ENCODE measurements at regions not wholly inside any gene's neighbourhood (a gene's known extent, or its start where the extent isn't known, plus 50 kb on each side); places are given as distances from the start of the nearest gene placed in this dataset.
A peak's percentile ranks its signal among the peaks of the same experiment; 100 is the strongest.

- peak; percentile 97 to 98 for DNase-seq
These were observed 107.5 kb upstream of the ATF7IP start for GRCh38 chr12:14257734-14258574.

- no peak for DNase-seq
These were observed 106.9 kb upstream of the ATF7IP start for GRCh38 chr12:14258575-14258940.

GRCh38 chr12:14259481-14260010 is 105.9 kb upstream of the ATF7IP start:
- no peak for DNase-seq

GRCh38 chr12:14260011-14260993 is 105.2 kb upstream of the ATF7IP start:
- peak; percentile 34 to 70 for DNase-seq

- no peak for DNase-seq
These were observed 104.4 kb upstream of the ATF7IP start for GRCh38 chr12:14261096-14261495.

DNA sequence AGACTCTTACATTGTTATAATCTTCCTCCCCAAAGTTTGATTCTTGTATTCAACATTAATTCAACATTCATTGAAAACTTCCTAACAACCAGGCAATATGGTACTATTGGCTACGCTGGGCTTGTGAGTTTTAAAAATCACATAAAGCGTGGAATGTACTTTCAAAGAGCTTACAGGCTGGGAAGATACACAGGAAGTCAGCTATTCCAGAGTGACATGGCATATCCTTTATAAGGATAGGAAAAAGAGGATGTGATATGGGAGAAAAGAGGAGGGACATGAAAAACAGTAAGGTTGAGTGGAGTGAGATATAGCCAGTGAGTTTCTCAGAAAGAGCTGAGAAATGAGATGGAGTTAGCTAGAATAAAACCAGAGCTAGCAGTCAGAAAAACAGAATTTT is 103.6 kb upstream of the ATF7IP start:
- DNase-seq: no peak

DNA sequence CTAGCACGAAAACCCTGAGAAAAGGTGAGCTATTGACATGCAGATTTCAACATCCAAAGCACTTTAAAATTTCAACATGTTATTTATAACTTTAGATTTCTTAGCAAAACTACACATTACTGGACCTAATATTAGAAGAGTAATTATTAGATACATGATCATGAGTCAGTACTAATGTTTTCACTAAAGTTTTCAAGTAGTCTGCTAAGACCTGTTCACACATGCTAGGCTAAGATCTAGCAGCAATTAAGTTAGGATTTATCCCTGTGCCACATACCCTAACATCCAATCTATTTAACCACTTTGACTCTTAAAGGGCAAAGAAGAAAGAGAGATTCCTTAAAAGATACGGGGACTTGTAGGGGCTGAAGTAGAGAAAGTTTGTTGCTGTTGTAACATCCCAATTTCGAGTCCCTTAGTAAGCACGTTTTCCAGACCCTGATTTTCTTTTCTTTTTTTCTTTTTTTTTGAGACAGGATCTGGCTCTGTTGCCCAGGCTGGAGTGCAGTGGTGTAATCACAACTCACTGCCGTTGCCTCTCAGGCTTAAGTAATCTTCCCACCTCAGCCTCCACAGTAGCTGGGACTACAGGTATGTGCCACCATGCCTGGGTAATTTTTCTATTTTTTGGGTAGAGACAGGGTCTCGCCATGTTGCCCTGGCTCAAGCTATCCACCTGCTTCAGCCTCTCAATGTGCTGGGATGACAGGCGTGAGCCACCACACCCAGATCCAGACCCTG is 102.5 kb upstream of the ATF7IP start:
- DNase-seq: no peak

- no peak for DNase-seq
These were observed 101.7 kb upstream of the ATF7IP start for GRCh38 chr12:14263742-14264141.

DNA sequence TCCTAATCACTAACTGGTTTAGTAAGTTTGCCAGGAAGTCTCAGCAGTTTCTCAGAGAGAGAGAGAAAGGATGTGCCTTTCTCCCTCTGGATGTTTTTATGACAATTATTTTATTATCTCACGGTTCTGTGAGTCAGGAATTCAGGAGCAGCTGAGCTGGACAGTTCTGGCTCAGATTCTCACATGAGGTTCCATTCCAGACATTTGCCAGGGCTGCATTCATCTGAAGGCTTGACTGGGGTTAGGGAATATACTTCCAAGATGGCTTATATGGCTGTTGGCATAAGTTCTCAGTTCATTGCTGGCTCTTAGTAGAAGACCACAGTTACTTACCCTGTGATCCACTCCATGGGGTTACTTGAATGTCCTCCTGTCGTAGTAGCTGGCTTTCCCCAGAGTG is 101.2 kb upstream of the ATF7IP start:
- no peak for DNase-seq

DNA sequence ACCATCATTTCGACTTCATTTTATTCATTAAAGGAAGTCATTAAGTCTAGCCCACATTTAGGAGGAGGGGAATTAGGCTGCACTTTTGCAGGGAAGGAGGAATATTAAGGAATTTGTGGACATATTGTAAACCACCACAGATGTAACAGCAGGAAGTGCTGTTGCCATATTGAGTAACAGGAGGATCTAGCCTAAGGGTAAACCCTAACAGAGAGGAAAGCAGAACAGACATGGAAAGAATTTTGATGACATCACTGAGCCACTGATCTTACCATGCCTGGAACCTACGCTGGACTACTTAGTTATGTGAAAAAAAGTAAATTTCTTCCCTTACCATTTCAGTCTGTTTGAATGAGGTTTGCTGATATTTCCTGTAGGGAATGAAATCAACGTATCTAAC is 100.7 kb upstream of the ATF7IP start:
- DNase-seq: no peak

DNA sequence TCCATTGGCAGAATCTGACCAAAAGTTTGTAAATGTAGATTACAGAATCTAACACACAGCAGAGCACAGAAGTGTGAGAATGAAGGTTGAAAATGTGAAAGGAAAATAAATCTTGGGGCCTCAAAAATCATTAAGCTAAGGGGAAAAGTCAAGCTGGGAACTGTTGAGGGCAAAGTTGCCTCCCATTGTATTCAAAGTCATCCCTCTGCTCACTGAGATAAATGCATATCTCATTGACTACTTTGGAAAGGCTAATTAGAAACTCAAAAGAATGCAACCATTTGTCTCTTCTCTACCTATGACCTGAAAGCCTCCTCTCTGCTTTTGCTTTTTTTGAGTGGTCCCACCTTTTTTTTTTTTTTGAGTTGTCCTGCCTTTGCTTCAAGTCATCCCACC is 97.4 kb upstream of the ATF7IP start:
- DNase-seq: no peak

- DNase-seq: no peak
These were observed 95.1 kb upstream of the ATF7IP start for GRCh38 chr12:14270392-14270791.

DNA sequence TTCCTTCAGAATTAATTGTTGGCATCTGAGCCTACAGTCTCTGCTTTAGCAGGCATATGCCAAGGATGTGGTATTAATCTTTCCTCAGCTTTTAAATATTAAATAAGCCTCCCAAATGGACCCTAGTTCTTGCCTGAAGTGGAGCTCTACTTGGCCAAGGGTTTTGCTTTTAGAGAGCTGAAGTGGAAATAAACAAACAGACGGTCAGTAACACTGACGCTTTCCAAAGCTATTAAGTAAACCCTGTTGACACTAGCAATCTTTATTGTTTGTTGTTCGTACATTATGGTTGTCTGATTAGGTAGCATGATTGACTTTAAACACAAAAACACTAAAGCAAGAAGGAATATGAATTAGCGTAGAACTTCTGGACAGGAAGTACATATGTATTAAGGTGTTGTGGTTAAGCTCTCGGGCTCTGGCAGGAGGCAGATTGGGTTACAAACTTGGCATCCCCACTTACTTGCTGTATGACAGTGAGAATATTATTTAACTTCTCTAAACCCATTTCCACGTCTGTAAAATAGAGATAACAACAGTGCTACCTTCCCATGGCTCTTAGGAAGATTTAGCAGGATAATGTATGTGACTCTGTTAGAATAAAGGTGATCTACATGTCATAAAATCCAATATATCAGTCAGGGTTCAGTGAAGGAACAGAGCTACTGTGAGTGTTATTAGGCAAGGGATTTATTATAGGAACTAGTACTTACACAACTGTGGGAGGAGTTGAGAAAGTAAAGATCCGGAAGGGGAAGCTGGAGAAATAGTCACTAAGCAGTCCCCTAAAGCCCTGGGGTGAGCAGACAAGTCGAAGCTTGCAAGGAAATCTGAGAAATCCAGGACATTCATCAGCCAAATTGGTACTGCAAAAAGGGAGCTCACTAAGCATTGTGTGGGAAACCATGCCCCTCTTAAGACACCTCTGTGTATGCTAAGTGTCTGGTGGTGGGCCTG is 92.2 kb upstream of the ATF7IP start:
- no peak for DNase-seq

GRCh38 chr12:14273913-14274311 is 91.6 kb upstream of the ATF7IP start:
- no peak for DNase-seq

- DNase-seq: no peak
These were observed 90.4 kb upstream of the ATF7IP start for GRCh38 chr12:14275111-14275510.

GRCh38 chr12:14275886-14276285 is 89.6 kb upstream of the ATF7IP start:
- DNase-seq: no peak

DNA sequence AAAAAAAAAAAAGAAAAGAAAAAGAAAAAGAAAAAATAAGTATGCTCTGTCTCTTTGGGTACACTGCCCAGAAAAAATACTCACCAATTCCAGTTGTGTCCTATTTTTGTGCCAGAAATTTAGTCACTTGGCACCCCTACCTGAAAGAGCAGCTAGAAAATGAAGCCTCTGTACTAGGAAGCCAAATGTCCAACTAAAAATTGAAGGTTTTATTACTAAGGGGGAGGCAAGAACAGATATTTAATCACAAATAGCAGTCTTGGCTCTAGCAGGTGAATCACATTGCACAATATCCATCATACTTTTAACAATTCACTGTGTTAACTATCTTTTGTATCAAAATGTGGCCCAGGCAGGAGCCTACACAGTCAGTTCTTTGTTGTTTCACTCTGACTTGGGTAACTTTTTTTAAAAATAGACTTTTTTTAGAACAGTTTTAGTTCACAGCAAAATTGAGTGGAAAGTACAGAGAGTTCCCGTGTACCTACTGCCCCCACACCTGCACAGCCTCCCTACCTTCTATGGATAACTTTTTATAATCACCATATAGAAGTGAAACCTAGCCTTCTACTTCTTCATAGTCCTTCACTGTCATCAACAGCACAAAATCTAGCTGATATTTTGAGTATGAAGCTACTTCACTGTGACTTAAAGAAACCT is 87.1 kb upstream of the ATF7IP start:
- DNase-seq: no peak

DNA sequence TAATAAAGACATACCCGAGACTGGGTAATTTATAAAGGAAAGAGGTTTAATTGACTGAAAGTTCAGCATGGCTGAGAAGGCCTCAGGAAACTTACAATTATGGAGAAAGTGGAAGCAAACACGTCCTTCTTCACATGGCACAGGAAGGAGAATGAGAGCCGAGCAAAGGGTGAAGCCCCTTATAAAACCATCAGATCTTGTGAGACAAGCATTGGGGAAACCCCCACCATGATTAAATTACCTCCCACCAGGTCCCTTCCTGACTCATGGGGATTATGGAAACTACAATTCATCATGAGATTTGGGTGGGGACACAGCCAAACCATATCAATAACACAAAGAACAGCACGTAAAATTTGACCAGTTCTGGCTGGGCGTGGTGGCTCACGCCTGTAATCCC is 85.6 kb upstream of the ATF7IP start:
- no peak for DNase-seq

- DNase-seq: no peak
These were observed 84.6 kb upstream of the ATF7IP start for GRCh38 chr12:14280921-14281320.

DNA sequence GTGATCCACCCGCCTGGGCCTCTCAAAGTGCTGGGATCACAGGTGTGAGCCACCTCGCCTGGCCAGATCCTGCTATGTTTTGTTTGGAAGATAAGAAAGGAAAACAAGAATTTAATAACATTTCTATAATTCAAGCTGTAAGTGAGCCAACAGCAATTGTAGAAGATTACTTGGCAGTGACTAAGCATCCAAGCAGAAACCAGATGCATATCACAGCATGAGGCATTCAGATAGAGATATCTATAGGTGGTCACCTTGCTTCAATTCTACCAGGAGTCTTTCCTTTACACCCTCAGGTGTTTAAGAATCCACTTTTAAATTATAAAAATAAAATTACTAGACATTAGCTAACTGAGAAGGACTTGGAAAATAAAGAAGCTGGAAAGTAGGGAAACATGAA is 83.9 kb upstream of the ATF7IP start:
- DNase-seq: no peak

DNA sequence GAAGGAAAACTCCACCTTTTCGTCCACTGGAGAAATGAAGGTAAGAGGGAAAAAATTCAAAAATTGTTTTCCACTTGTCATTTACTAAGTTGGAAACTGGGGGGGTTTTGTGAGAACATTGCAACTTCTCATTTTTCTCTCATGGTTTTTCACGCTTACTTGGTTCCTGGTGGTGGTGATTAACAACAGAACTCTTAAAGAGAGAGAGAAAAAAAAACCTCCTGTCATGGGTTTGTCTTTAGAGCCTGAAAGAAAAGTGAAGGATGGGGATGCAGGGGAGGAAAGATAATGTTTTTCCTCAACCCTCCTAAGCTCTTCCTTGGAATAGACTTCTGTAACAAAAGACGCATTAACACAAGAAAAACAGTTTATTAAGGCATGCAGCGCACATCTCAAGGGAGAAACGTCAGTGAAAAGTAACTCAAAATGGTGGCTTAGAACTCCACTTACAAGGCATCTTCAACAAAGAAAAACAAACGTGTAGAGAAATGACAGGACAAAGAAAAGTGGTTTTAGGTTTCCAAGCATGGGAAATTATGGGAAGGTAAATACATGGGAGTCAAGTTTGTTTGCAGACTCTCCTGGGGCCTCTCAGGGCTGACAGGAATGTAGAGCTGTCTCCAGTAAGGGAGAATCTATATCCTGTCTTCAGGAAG is 81.9 kb upstream of the ATF7IP start:
- no peak for DNase-seq

Data from SHP77 (cell line).